GM13976 (cell line): ENCODE measurements at regions not wholly inside any gene's neighbourhood (a gene's known extent, or its start where the extent isn't known, plus 50 kb on each side); places are given as distances from the start of the nearest gene placed in this dataset.

Experiments
- DNase-seq: peaks from one replicate; pipeline ENCODE4 v3.0.0; 2012; ENCODE audit warnings: low spot score
- in situ Hi-C: fragments of 300-500 bp; cut with MboI; formaldehyde crosslinking; loops from one replicate; pipeline ENCODE4 v1.12.0; 2022; ENCODE audit warnings: low sequenced_read_pairs, mixed read lengths, inconsistent platforms; ENCODE audit not compliant: unreplicated experiment
- TF ChIP-seq, protein P1 (sequence below): IDR thresholded peaks from 2 replicates; pipeline ENCODE4 v1.5.1; 2012; ENCODE audit warnings: borderline replicate concordance, mild to moderate bottlenecking; ENCODE audit not compliant: insufficient read depth; ENCODE audit errors: extremely low read depth, missing control alignments, control extremely low read depth

- in situ Hi-C loops: loop anchor here (10.0 kb wide), 1 partner anchor 625 kb away; no protein-coding TSS in a partner anchor
- no peak for DNase-seq
- TF ChIP-seq, protein P1, sequence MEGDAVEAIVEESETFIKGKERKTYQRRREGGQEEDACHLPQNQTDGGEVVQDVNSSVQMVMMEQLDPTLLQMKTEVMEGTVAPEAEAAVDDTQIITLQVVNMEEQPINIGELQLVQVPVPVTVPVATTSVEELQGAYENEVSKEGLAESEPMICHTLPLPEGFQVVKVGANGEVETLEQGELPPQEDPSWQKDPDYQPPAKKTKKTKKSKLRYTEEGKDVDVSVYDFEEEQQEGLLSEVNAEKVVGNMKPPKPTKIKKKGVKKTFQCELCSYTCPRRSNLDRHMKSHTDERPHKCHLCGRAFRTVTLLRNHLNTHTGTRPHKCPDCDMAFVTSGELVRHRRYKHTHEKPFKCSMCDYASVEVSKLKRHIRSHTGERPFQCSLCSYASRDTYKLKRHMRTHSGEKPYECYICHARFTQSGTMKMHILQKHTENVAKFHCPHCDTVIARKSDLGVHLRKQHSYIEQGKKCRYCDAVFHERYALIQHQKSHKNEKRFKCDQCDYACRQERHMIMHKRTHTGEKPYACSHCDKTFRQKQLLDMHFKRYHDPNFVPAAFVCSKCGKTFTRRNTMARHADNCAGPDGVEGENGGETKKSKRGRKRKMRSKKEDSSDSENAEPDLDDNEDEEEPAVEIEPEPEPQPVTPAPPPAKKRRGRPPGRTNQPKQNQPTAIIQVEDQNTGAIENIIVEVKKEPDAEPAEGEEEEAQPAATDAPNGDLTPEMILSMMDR: no peak
These were observed 50.6 kb upstream of the DCC start for GRCh38 chr18:52289392-52289791.
